GM21717 (cell line): ENCODE measurements at regions not wholly inside any gene's neighbourhood (a gene's known extent, or its start where the extent isn't known, plus 50 kb on each side); places are given as distances from the start of the nearest gene placed in this dataset.

Source experiments
- ATAC-seq: cut with Tn5 transposase; IDR thresholded peaks from one replicate; pipeline ENCODE4 v1.9.1; 2021; ENCODE audit warnings: mild to moderate bottlenecking, moderate library complexity; ENCODE audit not compliant: unreplicated experiment

DNA sequence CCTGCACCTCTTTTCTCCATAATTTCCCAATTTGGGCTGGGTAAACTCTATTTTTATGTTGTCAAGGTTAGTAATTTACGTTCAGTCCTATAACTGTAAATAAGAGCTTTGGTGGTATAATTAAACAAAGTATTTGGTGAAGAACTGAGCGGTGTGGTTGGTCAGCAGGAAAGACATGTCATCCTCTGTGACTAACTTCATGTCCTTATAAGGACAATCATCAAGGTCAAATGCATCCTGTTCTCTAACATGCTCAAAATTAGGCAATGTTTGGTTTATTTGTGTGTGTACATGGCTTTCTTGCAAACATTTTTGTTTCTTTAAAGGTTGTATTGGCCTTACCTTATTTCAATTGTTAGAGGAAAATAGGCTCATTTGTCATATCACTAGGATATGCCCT, 121.5 kb upstream of the NABP1 start:
- no peak for ATAC-seq

DNA sequence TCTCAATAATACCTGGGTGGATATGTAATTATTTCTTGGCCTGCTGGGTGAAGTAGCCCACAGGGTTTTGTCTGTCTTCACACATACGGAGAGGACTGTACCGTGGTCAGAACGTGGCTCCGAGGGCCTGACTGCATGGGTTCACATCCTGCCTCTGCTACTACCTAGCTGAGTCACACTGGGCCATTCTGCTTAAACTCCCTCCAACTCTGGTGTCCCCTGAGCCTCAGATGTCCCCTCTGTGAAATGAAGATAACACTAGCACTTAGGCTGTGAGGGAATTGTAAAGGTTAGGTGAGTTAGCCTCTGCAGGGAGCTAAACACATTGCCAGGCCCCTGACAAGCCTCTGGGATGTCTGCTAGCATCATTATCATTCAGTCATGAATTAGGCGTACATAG, 120.1 kb upstream of the NABP1 start:
- ATAC-seq = no peak

DNA sequence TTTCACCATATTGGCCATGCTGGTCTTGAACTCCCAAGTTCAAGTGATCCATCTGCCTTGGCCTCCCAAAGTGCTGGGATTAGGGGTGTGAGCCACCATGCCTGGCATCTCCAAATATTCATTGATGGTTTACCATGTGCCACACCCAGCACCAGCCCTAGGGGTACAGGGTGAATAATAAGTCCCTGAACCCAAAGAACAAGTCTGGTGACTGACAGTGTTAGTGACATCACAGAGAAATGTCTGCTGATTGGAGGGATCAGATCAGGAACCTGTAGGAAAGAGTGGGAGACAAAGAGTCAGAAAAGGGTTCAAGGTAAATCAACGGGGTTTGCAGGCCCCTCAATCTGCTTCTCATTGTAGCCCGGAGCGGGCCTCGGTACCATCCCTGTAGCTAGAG, 118.4 kb upstream of the NABP1 start:
- ATAC-seq = no peak

DNA sequence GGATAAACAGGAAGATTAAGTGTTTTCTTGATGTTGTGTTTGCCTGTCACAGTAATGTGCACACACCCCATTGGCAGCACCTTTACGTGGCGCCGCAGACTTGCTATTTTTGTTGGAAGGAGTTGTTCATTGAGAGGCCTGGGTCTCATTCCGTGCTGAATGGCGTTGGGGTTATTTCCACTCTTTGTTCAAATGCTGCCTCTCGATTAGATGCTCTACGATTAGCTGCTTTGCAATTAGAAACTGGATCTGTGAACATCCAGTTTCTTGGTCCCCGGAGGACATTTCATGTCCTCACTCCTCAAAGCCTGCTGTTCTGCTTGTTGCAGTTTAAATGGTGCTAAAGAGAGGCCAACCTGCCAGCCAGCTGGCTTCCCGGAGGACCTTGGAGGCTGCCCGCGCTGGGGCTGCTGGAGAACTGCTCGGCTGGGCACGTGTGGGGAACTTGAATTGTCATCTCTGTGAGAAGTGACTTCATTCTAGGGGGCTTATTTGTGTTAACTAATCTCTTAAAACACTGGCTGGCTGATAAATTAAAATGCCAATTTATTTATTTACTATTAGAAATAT, 117.4 kb upstream of the NABP1 start:
- ATAC-seq = no peak

DNA sequence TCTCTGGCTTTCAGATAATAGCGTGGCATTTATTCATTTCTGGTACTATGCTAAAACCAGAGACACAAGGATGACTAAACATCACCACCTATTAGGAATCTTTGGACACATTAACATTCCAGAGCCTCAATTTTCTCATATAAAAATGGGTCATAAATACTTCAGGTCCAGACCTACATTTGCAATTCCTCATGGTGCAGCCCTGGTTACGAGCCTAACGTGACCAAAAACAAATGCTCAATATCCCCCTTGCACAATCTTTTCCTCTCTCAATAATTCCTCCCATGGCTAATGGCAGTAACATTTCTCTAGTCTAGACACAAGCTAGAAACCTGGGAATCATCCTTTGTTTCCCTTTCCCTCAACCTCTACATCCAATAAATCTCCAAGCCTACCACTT, 112.8 kb upstream of the NABP1 start:
- ATAC-seq = no peak

GRCh38 chr2:191565647-191566198, 112.2 kb upstream of the NABP1 start:
- peak; percentile 54 for ATAC-seq

DNA sequence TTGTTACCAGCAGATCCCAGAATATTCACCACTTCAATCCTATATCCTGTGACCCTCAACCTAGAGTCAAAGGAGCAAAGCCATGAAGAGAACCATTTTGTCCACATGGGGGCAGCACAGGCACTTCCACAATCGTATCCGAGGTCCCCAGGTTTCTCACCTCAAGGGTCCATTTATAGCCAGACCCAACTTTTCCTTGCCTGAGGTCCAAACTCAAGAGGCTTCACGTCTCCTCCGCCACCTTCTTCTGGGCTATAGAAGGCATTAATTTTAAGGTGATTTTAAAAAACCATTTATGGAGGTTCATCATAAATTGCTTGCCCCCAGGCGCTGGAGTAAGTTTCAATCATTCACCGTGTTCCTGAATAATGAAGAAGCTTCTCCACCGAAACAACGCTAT, 111.6 kb upstream of the NABP1 start:
- peak; percentile 87 for ATAC-seq

- no peak for ATAC-seq
These were observed 110.7 kb upstream of the NABP1 start for GRCh38 chr2:191567206-191567605.

DNA sequence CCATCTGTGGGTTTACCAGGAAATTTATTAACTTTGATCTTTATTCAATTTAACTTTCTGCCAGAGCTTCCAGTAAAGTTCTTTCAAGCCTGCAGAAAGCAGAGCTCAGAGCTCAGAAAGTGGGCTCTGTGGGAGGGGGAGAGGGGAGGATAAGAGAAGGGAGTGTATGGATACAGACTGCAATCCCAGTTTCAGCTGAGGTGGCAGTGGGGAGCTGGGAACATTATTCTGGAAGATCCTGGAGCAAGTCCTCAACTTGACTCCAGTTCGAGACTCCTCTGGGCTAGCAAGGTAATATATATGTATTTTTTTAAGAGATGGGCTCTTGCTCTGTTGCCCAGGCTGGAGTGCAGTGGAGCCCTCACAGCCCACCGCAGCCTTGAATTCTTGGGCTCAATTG, 108.9 kb upstream of the NABP1 start:
- ATAC-seq = no peak

DNA sequence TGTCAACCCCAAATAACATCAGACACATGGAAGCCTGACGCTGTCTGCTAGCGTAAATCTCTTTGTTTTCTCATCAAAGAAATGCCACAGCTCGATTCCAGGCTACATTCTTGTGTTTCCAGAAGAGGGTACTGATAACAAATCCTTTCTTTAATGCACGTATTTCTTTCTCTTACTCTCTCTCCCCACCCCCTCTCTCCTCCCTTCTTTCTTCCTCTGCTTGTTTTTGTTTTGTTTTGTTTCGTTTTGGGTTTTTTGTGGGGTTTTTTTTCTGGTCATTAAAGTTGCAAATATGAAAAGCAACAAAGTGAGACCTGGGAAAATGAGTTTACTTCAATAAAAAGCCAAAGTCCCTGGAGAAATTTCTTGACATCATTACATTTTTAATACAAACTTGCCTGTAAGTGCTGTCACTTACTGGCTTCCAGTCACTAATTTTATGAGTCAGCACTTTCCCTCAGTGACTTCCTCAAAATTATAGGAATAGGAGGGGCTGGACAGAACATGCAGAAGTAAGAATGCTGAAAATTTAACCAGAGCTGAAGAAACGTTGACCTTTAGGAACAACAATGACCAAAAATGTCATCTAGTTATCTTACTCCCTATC, 106.7 kb upstream of the NABP1 start:
- no peak for ATAC-seq

DNA sequence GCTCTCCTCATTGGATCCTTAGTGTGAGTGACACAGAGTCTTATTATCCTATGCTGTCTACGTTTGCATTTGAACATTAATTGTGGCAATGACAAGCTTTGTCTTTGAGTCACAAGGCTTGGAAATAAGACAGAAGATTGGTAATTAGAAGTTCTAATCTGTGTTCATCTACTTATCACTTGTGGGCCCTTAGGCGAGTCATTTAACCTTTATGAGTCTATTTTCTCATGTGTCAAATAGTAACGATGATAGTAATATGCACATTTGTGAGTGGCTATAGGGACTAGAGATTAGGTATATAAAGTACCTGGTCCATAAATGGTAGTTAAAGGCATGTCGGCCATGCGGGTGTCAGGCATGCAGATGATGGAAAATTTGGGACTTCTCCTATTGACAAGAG, 105.6 kb upstream of the NABP1 start:
- ATAC-seq = no peak

- no peak for ATAC-seq
These were observed 104.7 kb upstream of the NABP1 start for GRCh38 chr2:191573216-191573615.

DNA sequence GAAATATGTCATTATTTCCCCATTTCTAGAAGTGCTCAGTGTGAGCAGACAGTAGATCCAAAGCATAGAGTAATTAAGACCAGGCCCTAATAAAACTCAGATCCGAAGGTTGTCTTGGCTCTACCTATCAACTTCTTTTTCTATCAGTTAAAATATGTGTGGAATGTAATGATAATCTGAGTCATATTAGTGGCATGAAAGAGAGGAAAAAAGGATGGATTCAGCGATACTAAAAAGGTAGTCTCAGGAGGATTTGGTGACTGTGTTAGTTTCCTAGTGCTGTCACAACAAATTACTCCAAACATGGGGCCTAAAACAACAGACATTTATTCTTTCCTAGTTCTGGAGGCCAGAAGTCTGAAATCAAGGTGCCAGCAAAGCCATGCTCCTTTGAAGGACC, 103.7 kb upstream of the NABP1 start:
- ATAC-seq = no peak

DNA sequence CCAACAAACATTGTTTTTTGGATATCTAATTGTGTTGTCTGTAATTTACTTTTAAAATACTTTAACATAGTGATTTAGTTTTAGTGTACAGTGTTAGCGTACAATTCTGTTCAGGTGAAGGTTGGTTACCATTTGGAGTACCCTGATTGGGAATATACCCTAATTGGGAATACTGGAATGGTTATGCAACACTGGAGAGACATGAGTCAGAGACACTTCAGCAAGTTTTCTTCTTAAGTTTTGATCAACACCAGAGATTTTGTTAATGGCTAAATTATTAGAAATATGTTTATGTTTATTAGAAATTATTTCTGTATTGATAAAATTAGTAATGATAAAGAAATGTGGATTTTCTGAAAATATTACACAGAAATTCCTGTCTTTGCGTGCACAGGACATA, 100.3 kb upstream of the NABP1 start:
- ATAC-seq = no peak

DNA sequence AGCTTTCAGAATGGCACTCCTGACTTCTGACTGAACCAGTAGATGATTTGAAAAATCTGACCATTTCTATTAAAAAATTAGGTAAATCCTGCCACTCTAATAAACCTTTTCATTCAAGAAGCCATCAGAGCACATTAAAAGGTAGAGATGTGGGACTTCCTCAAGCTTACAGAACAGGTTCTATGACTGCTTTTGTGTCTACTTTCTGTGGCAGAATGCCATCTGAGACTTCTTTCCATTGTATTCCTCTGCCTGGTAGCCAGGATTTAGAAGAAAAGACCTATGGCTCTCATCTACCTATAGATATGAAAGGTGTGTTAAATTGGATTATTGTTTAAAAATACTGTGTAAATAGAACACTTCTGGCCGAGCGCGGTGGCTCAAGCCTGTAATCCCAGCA, 99.9 kb upstream of the NABP1 start:
- no peak for ATAC-seq

GRCh38 chr2:191580581-191580980, 97.4 kb upstream of the NABP1 start:
- ATAC-seq = no peak

- ATAC-seq = no peak
These were observed 96.9 kb upstream of the NABP1 start for GRCh38 chr2:191581003-191581402.

DNA sequence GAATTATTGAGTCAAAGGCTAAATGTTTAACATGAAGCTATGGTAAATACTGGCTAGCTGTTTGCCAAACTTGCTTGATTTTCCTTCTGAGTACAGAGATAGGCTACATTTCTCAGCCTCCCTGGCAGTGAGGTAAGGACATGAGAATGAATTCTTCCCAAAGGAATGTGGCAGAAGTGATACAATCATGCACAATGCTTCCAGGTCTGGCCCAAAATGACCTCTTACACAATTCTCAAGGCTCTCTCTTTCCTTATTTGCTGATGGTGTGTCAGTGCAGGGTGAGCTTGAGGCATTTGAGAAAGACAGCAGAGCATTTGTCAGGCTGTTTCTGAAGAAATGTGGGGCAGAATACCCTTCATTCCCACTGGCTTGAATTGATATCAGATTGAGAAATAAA, 95.6 kb upstream of the NABP1 start:
- ATAC-seq = no peak

- no peak for ATAC-seq
These were observed 86.9 kb upstream of the NABP1 start for GRCh38 chr2:191591025-191591424.

DNA sequence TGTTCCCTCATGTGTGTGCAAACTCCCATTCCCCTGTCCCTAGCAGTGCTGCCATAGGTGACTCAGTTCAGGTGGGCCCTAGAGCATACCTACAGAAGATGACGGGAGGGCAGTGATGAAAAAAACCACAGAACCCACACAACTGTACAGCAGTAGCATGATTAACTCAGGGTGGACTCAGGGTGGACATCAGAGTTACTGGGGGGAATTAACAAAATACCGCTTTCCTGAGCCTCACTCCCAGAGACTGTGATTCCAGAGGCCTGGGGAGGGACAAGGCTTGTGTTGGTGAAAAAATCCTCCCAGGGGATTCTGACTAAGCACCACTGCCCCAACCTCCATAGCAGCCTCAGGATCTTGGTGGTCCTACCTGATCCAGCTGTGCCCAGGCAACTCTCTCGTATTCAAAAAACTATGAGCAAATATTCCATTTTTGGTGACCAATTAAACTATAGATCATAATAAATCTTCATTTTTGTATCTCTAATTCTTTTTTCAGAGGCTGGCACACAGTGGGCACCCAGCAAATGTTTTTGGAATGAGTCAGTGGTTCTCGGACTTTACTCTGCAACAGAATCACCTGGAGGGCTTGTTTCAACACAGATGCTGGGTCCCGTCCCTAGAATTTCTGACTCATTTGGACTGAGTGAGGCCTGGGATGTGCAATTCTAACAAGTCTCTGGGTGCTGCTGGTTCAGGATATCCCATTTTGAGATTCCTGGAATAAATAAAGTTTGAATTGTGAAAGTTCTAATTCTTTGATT, 84.1 kb upstream of the NABP1 start:
- ATAC-seq = no peak

GRCh38 chr2:191597186-191597751, 80.7 kb upstream of the NABP1 start:
- no peak for ATAC-seq

- no peak for ATAC-seq
These were observed 79.6 kb upstream of the NABP1 start for GRCh38 chr2:191598296-191598695.
